ENCODE measurements at regions not wholly inside any gene's neighbourhood (a gene's known extent, or its start where the extent isn't known, plus 50 kb on each side); places are given as distances from the start of the nearest gene placed in this dataset.

DNA sequence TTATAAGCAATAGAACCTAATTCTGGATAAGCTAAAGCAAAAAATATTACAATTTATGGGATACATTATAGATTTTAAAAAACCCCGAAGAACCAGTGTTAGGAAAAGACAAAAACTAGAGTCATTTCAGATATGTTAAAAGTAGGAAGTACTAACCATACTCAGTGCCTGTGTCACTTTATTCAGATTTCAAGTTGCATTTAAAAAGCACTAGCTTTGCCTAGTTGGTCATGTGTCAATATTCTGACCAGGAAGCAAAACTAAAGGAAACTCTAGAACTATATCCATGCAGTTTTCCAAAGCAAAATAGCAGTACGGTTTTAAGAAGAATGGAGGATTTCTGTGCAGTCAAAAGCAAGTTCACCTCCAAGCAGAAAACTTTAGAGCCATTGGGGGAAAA, 88.4 kb downstream of the RAP2B start:
- BruUV-seq (replicated peaks): no TSS peak
- Histone ChIP-seq H3K4me2 (ENCODE audit: control insufficient read depth, insufficient read depth) (no peak overlapping the region), H4K20me1 (ENCODE audit: control insufficient read depth, insufficient read depth) (no peaks in the 10 kb centered on the region), H3K9ac (ENCODE audit: control insufficient read depth, insufficient read depth, low read length) (no peak overlapping the region), H2AFZ (ENCODE audit: control insufficient read depth, low read depth, low read length) (no peak overlapping the region), H3K79me2 (ENCODE audit: control insufficient read depth, insufficient read depth, low read length) (no peaks in the 10 kb centered on the region), H3K27me3 (replicated peaks in 1 of 2; ENCODE audit: control insufficient read depth in 2 of 2, insufficient read depth in 2 of 2, low read length in 1 of 2) (no peaks in the 10 kb centered on the region; a peak in 1 of 4 replicates), H3K4me3 (no peak overlapping the region), H3K27ac (ENCODE audit: control insufficient read depth, insufficient read depth) (no peak overlapping the region), H3K36me3 (ENCODE audit: control insufficient read depth in 2 of 2, insufficient read depth in 2 of 2, low read length in 1 of 2) (no peaks in the 10 kb centered on the region), H3K4me1 (ENCODE audit: control insufficient read depth, insufficient read depth, low read length) (no peaks in the 10 kb centered on the region), H3K9me3 (replicated peaks; ENCODE audit: control insufficient read depth, insufficient read depth, low read length) (no peaks in the 10 kb centered on the region)
- POLR2A ChIA-PET: no interaction called here
- TF ChIP-seq KLF5 (IDR thresholded peaks at IDR 0.05; ENCODE audit: partially characterized antibody): no peak
- no peak for TF ChIP-seq CBFB (IDR thresholded peaks at IDR 0.05; ENCODE audit: low read depth)
- no peak for TF ChIP-seq POLR2AphosphoS2 (IDR thresholded peaks at IDR 0.05; ENCODE audit: low read depth, low read length)
- no peak for TF ChIP-seq EZH2 (IDR thresholded peaks at IDR 0.05; ENCODE audit: borderline replicate concordance, control insufficient read depth, low read depth, low read length)
- no peak for TF ChIP-seq CEBPB (IDR thresholded peaks at IDR 0.05; ENCODE audit: borderline replicate concordance in 1 of 2, low read depth in 2 of 2, low read length in 2 of 2)
- no peak for TF ChIP-seq SIN3A (IDR thresholded peaks at IDR 0.05; ENCODE audit: low read depth, low read length)
- TF ChIP-seq SP1 (IDR thresholded peaks at IDR 0.05; ENCODE audit: low read depth, low read length): no peak
- no peak for TF ChIP-seq YY1 (IDR thresholded peaks at IDR 0.05; ENCODE audit: low read depth, low read length)
- TF ChIP-seq, protein P1, sequence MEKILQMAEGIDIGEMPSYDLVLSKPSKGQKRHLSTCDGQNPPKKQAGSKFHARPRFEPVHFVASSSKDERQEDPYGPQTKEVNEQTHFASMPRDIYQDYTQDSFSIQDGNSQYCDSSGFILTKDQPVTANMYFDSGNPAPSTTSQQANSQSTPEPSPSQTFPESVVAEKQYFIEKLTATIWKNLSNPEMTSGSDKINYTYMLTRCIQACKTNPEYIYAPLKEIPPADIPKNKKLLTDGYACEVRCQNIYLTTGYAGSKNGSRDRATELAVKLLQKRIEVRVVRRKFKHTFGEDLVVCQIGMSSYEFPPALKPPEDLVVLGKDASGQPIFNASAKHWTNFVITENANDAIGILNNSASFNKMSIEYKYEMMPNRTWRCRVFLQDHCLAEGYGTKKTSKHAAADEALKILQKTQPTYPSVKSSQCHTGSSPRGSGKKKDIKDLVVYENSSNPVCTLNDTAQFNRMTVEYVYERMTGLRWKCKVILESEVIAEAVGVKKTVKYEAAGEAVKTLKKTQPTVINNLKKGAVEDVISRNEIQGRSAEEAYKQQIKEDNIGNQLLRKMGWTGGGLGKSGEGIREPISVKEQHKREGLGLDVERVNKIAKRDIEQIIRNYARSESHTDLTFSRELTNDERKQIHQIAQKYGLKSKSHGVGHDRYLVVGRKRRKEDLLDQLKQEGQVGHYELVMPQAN (conservative IDR thresholded peaks at IDR 0.05): no peak
- no peak for TF ChIP-seq NBN (IDR thresholded peaks at IDR 0.05)
- TF ChIP-seq SUZ12 (IDR thresholded peaks at IDR 0.05; ENCODE audit: unreplicated experiment): no peak
- ATAC-seq: no peak
- no peak for DNase-seq (ENCODE audit: low read depth, low spot score)
- intact Hi-C loops (cut with micrococcal nuclease; ENCODE audit: unreplicated experiment): no loop called here
- 34% methylated on average over 2 of the region's 2 CpGs for WGBS (ENCODE audit: insufficient coverage, insufficient replicate concordance, low lambda C conversion rate, missing lambda C conversion rate)
- RAD21 ChIA-PET (ENCODE audit: unreplicated experiment): no interaction called here
- FAIRE-seq: no peak
- CTCF ChIA-PET: interaction anchor here (0.6 kb wide), 1 partner anchor 851 kb away, joined by 5 read pairs; no protein-coding TSS in a partner anchor
- in situ Hi-C loops (cut with MboI): no loop called here
- SMC1A ChIA-PET (ENCODE audit: uncharacterized antibody, unreplicated experiment): no interaction called here

All from GM12878 (cell line).